GM12874 (cell line): ENCODE measurements at regions not wholly inside any gene's neighbourhood (a gene's known extent, or its start where the extent isn't known, plus 50 kb on each side); places are given as distances from the start of the nearest gene placed in this dataset.

Experiments used
- CTCF ChIP-seq: IDR thresholded peaks from 2 replicates; pipeline ENCODE4 v1.5.1; 2011; ENCODE audit warnings: low read depth, mild to moderate bottlenecking, control low read depth, low read length, moderate library complexity; ENCODE audit not compliant: insufficient read depth

GRCh38 chr2:167381349-167381748, 493.1 kb downstream of the XIRP2 start:
- no peak for TF ChIP-seq CTCF

- TF ChIP-seq CTCF: no peak
Measured at GRCh38 chr2:167380555-167380954, 492.3 kb downstream of the XIRP2 start.

- no peak for TF ChIP-seq CTCF
Measured at GRCh38 chr2:167380094-167380493, 491.8 kb downstream of the XIRP2 start.

- TF ChIP-seq CTCF: no peak
Measured at GRCh38 chr2:167369083-167369482, 480.8 kb downstream of the XIRP2 start.

GRCh38 chr2:167368371-167368770, 480.1 kb downstream of the XIRP2 start:
- TF ChIP-seq CTCF: no peak

- no peak for TF ChIP-seq CTCF
Measured at GRCh38 chr2:167365216-167365615, 476.9 kb downstream of the XIRP2 start.

GRCh38 chr2:167361426-167361825, 473.1 kb downstream of the XIRP2 start:
- no peak for TF ChIP-seq CTCF

GRCh38 chr2:167355821-167356220, 467.5 kb downstream of the XIRP2 start:
- no peak for TF ChIP-seq CTCF
